T-cell (primary cell): ENCODE measurements at regions not wholly inside any gene's neighbourhood (a gene's known extent, or its start where the extent isn't known, plus 50 kb on each side); places are given as distances from the start of the nearest gene placed in this dataset.
"Not testable (repeated sequence)": the region's sequence is repeated elsewhere in the genome, so short reads cannot be mapped to it uniquely, and the experiment has no call there.

Experiments used
- ATAC-seq, 4 experiments: fragments of 200-7000 bp in 3 of 4; fragments of 150-1000 bp in 1 of 4; cut with Tn5 transposase; replicated peaks in 1 of 4; 1 replicate in 3 of 4; 2 replicates in 1 of 4; pipeline ENCODE4 v1.10.0; 2021; ENCODE audit warnings: moderate library complexity in 3 of 4, mild to moderate bottlenecking in 2 of 4, moderate number of reproducible peaks in 1 of 4
- CTCF ChIA-PET, 2 donors: fragments of 300-600 bp; sonication (Branson Sonifier 250); formaldehyde crosslinking; loops; one replicate each; lab custom pipeline; 2022; ENCODE audit warnings: antibody characterized with exemption in 2 of 2; lab: Charles Lee
- POLR2A ChIA-PET, 2 donors: fragments of 300-600 bp; sonication (Branson Sonifier 250); formaldehyde crosslinking; loops; one replicate each; lab custom pipeline; 2022; ENCODE audit warnings: antibody characterized with exemption in 2 of 2; lab: Charles Lee
- DNase-seq, 35 experiments: peaks; one replicate each; pipeline versions ENCODE4 v3.0.0 to v3.0.0-alpha.2; 2013 to 2023
- H3K27ac ChIP-seq: one replicate; pipeline ENCODE4 v1.5.1; 2013; ENCODE audit warnings: low read length
- H3K27me3 ChIP-seq, 2 experiments: replicated peaks in 1 of 2; 1 replicate in 1 of 2; 2 replicates in 1 of 2; pipeline versions ENCODE4 v1.6.1 to v1.7.0; 2013; ENCODE audit warnings: low read length in 1 of 2, mixed read lengths in 1 of 2; ENCODE audit not compliant: control insufficient read depth in 2 of 2, insufficient read depth in 2 of 2; ENCODE audit errors: extremely low read depth in 1 of 2
- H3K36me3 ChIP-seq, 2 donors: 1 replicate in 1 of 2; 2 replicates in 1 of 2; pipeline versions ENCODE4 v1.6.1 to v1.7.0; 2013; ENCODE audit warnings: low read length in 1 of 2; ENCODE audit not compliant: control insufficient read depth in 2 of 2, insufficient read depth in 1 of 2; ENCODE audit errors: extremely low read depth in 1 of 2
- H3K4me1 ChIP-seq, 2 experiments: 1 replicate in 1 of 2; 2 replicates in 1 of 2; pipeline versions ENCODE4 v1.6.1 to v1.7.0; 2013; ENCODE audit warnings: low read length in 2 of 2, mixed read lengths in 1 of 2; ENCODE audit not compliant: insufficient read depth in 2 of 2, control insufficient read depth in 1 of 2; ENCODE audit errors: extremely low read depth in 1 of 2
- H3K4me3 ChIP-seq, 2 donors: 1 replicate in 1 of 2; 2 replicates in 1 of 2; pipeline versions ENCODE4 v1.5.1 to v1.7.0; 2013; ENCODE audit warnings: mild to moderate bottlenecking in 2 of 2, low read length in 1 of 2, moderate library complexity in 1 of 2; ENCODE audit not compliant: control insufficient read depth in 1 of 2; ENCODE audit errors: extremely low read depth in 1 of 2
- H3K9me3 ChIP-seq: 2 replicates; pipeline ENCODE4 v1.7.0; 2013
- H3K27ac Mint-ChIP-seq, 2 donors: one replicate each; pipeline ENCODE4 v1.8.0; 2020 to 2021; ENCODE audit warnings: mild to moderate bottlenecking in 2 of 2, mixed read lengths in 2 of 2
- H3K27me3 Mint-ChIP-seq, 2 donors: one replicate each; pipeline ENCODE4 v1.8.0; 2021 to 2022; ENCODE audit warnings: mixed read lengths in 2 of 2
- H3K36me3 Mint-ChIP-seq: one replicate; pipeline ENCODE4 v1.8.0; 2021; ENCODE audit warnings: mixed read lengths
- H3K4me1 Mint-ChIP-seq, 3 donors: one replicate each; pipeline ENCODE4 v1.8.0; 2020 to 2022; ENCODE audit warnings: mixed read lengths in 3 of 3, mild to moderate bottlenecking in 1 of 3
- H3K4me3 Mint-ChIP-seq, 3 donors: one replicate each; pipeline ENCODE4 v1.8.0; 2020 to 2022; ENCODE audit warnings: mild to moderate bottlenecking in 3 of 3, mixed read lengths in 3 of 3, moderate library complexity in 3 of 3
- H3K9me3 Mint-ChIP-seq, 3 donors: one replicate each; pipeline ENCODE4 v1.8.0; 2020 to 2022; ENCODE audit warnings: mixed read lengths in 3 of 3
- WGBS: methylation state at CpG from one replicate; pipeline ENCODE4 v1.1.5; 2013; ENCODE audit warnings: missing lambda C conversion rate; ENCODE audit not compliant: insufficient coverage; 5-methylcytosine and 5-hydroxymethylcytosine counted together

GRCh38 chr9:85872463-85872862 lies 68.5 kb upstream of the NAA35 start:
- H3K4me3 ChIP-seq: no peak overlapping the region
- H3K27ac Mint-ChIP-seq: no peak overlapping the region
- H3K9me3 ChIP-seq: no peaks in the 10 kb centered on the region
- ChIA-PET CTCF (no interaction called here), POLR2A (no interaction called here)
- WGBS: 100% methylated on average over 5 of the region's 6 CpGs
- peaks cover 3% of the 10 kb centered on the region for H3K36me3 Mint-ChIP-seq
- H3K36me3 ChIP-seq: no peaks in the 10 kb centered on the region
- H3K4me3 Mint-ChIP-seq: no peak overlapping the region
- DNase-seq (no peak), ATAC-seq (no peak)
- peaks cover 0 to 11% (median 6%) of the 10 kb centered on the region in 3 donors for H3K4me1 Mint-ChIP-seq
- peaks cover 0 to 10% of the 10 kb centered on the region in 2 experiments for H3K4me1 ChIP-seq
- H3K27me3 ChIP-seq: no peaks in the 10 kb centered on the region
- H3K27ac ChIP-seq: no peak overlapping the region
- H3K9me3 Mint-ChIP-seq: no peaks in the 10 kb centered on the region
- H3K27me3 Mint-ChIP-seq: no peaks in the 10 kb centered on the region

GRCh38 chr9:85876628-85877027 lies 64.3 kb upstream of the NAA35 start:
- no peaks in the 10 kb centered on the region for H3K9me3 Mint-ChIP-seq
- peaks cover 0 to under 1% of the 10 kb centered on the region in 2 experiments for H3K4me1 ChIP-seq
- H3K27ac ChIP-seq: no peak overlapping the region
- ATAC-seq (no peak), DNase-seq (no peak)
- CTCF ChIA-PET: no interaction called here
- POLR2A ChIA-PET: interaction anchor here in 1 of 2 donors (0.6 kb wide), 1 partner anchor 9 kb away, joined by 7 read pairs; no protein-coding TSS in a partner anchor
- H3K4me3 ChIP-seq: no peak overlapping the region
- no peak overlapping the region for H3K4me3 Mint-ChIP-seq
- no peaks in the 10 kb centered on the region for H3K36me3 ChIP-seq
- H3K4me1 Mint-ChIP-seq: peaks cover 0 to 7% (median 2%) of the 10 kb centered on the region in 3 donors
- H3K36me3 Mint-ChIP-seq: peaks cover 12% of the 10 kb centered on the region
- no peaks in the 10 kb centered on the region for H3K27me3 ChIP-seq
- H3K9me3 ChIP-seq: no peaks in the 10 kb centered on the region
- no peak overlapping the region for H3K27ac Mint-ChIP-seq
- no peaks in the 10 kb centered on the region for H3K27me3 Mint-ChIP-seq

- POLR2A ChIA-PET, H3K27me3 Mint-ChIP-seq, H3K36me3 ChIP-seq, H3K4me3 ChIP-seq, DNase-seq, H3K4me3 Mint-ChIP-seq, H3K27ac ChIP-seq, H3K4me1 Mint-ChIP-seq, H3K27me3 ChIP-seq, H3K4me1 ChIP-seq, CTCF ChIA-PET, H3K9me3 Mint-ChIP-seq, ATAC-seq, H3K27ac Mint-ChIP-seq, H3K9me3 ChIP-seq: not testable (repeated sequence)
- WGBS: no CpG with 5 or more reads among the region's 5 CpGs
- peaks cover 26% of the 10 kb centered on the region for H3K36me3 Mint-ChIP-seq
Measured at GRCh38 chr9:85878872-85879597, 61.9 kb upstream of the NAA35 start.

- H3K27me3 ChIP-seq, H3K27ac Mint-ChIP-seq, H3K27ac ChIP-seq, H3K4me1 ChIP-seq, H3K4me3 ChIP-seq, H3K36me3 ChIP-seq, CTCF ChIA-PET, POLR2A ChIA-PET, H3K27me3 Mint-ChIP-seq, ATAC-seq, H3K9me3 ChIP-seq, H3K9me3 Mint-ChIP-seq, H3K4me1 Mint-ChIP-seq, H3K4me3 Mint-ChIP-seq, DNase-seq: not testable (repeated sequence)
- WGBS: 100% methylated on average over 1 of the region's 3 CpGs
- peaks cover 37% of the 10 kb centered on the region for H3K36me3 Mint-ChIP-seq
Measured at GRCh38 chr9:85880507-85880906, 60.4 kb upstream of the NAA35 start.

- CTCF ChIA-PET: no interaction called here
- Mint-ChIP-seq H3K9me3 (peaks cover 0 to 8% (median 0%) of the 10 kb centered on the region in 3 donors), H3K4me1 (peaks cover 0 to 5% (median 0%) of the 10 kb centered on the region in 3 donors), H3K27me3 (no peaks in the 10 kb centered on the region), H3K4me3 (no peak overlapping the region), H3K27ac (no peak overlapping the region), H3K36me3 (peaks cover 41% of the 10 kb centered on the region)
- Histone ChIP-seq H3K27ac (no peak overlapping the region), H3K27me3 (no peaks in the 10 kb centered on the region), H3K4me1 (no peaks in the 10 kb centered on the region), H3K36me3 (no peaks in the 10 kb centered on the region), H3K9me3 (no peaks in the 10 kb centered on the region), H3K4me3 (no peak overlapping the region)
- ATAC-seq (no peak), DNase-seq (no peak)
- WGBS: 91% methylated on average over 3 of the region's 8 CpGs
- POLR2A ChIA-PET: no interaction called here
Measured at GRCh38 chr9:85884256-85884655, 56.7 kb upstream of the NAA35 start.

- H3K4me1 ChIP-seq: no peaks in the 10 kb centered on the region
- H3K27ac ChIP-seq: no peak overlapping the region
- ChIA-PET CTCF (no interaction called here), POLR2A (no interaction called here)
- no peak for ATAC-seq
- no peak for DNase-seq
- 100% methylated on average over 1 of the region's 1 CpG for WGBS
- no peaks in the 10 kb centered on the region for H3K9me3 ChIP-seq
- Mint-ChIP-seq H3K4me3 (no peak overlapping the region), H3K36me3 (peaks cover 18% of the 10 kb centered on the region), H3K9me3 (peaks cover 8 to 10% (median 8%) of the 10 kb centered on the region in 3 donors), H3K4me1 (no peaks in the 10 kb centered on the region), H3K27me3 (no peaks in the 10 kb centered on the region), H3K27ac (no peak overlapping the region)
- H3K27me3 ChIP-seq: no peaks in the 10 kb centered on the region
- no peak overlapping the region for H3K4me3 ChIP-seq
- H3K36me3 ChIP-seq: no peaks in the 10 kb centered on the region
Measured at GRCh38 chr9:85890962-85891361, 50.0 kb upstream of the NAA35 start.
